NB4 (cell line): ENCODE measurements at regions not wholly inside any gene's neighbourhood (a gene's known extent, or its start where the extent isn't known, plus 50 kb on each side); places are given as distances from the start of the nearest gene placed in this dataset.

ENCODE experiments used
- POLR2A ChIP-seq: IDR thresholded peaks from 2 replicates; pipeline ENCODE4 v1.6.1; 2011; ENCODE audit warnings: mild to moderate bottlenecking; ENCODE audit not compliant: insufficient read length; ENCODE audit errors: extremely low read depth
- TF ChIP-seq, protein P1 (sequence below): IDR thresholded peaks from 2 replicates; pipeline ENCODE4 v1.6.1; 2011; ENCODE audit warnings: low read depth, low read length
- TF ChIP-seq, protein P2 (sequence below): IDR thresholded peaks from one replicate; pipeline ENCODE4 v1.5.1; 2012; ENCODE audit warnings: low read depth, low read length

DNA sequence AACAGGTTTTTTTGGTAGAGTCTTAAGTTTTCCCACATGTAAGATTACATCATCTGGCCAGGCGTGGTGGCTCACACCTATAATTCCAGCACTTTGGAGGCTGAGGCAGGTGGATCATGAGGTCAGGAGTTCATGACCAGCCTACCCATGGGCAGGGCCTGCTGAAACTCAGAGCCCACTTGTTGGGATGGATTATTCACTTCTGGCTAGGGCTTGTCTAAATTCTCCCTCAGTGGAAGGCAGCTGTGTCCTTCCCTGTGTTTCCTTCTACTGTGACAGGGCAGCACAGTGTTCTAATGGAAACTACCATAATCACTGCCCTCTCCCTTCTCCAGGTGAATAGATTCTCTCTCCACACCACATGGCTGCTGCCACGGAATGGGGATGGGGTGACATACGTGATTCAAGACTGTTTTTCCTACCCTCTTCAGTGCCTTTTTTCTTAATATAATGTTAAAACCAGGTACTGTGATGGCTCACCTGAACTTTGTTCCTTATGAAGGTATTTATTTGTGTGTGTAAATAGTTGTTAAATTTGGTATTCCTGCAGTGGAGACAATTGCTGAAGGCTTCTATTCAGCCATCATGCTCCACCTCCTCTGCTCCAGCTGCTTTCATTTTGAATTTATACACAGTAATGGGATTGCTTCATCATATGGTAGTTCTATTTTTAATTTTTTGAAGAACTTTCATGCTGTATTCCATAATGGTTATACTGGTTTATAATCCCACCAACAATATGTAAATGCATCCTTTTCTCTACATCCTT is 287.2 kb upstream of the HS3ST1 start:
- TF ChIP-seq, protein P1, sequence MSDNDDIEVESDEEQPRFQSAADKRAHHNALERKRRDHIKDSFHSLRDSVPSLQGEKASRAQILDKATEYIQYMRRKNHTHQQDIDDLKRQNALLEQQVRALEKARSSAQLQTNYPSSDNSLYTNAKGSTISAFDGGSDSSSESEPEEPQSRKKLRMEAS, result no peak
- TF ChIP-seq, protein P2, sequence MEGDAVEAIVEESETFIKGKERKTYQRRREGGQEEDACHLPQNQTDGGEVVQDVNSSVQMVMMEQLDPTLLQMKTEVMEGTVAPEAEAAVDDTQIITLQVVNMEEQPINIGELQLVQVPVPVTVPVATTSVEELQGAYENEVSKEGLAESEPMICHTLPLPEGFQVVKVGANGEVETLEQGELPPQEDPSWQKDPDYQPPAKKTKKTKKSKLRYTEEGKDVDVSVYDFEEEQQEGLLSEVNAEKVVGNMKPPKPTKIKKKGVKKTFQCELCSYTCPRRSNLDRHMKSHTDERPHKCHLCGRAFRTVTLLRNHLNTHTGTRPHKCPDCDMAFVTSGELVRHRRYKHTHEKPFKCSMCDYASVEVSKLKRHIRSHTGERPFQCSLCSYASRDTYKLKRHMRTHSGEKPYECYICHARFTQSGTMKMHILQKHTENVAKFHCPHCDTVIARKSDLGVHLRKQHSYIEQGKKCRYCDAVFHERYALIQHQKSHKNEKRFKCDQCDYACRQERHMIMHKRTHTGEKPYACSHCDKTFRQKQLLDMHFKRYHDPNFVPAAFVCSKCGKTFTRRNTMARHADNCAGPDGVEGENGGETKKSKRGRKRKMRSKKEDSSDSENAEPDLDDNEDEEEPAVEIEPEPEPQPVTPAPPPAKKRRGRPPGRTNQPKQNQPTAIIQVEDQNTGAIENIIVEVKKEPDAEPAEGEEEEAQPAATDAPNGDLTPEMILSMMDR, result no peak
- TF ChIP-seq POLR2A, result no peak
